ENCODE measurements at regions not wholly inside any gene's neighbourhood (a gene's known extent, or its start where the extent isn't known, plus 50 kb on each side); places are given as distances from the start of the nearest gene placed in this dataset.
"Not testable (repeated sequence)": the region's sequence is repeated elsewhere in the genome, so short reads cannot be mapped to it uniquely, and the experiment has no call there.

GRCh38 chr6:3919849-3920248 is 70.7 kb downstream of the FAM50B start:
- DNase-seq (ENCODE audit: low read depth, low spot score) = no peak

GRCh38 chr6:3920321-3920720 is 71.1 kb downstream of the FAM50B start:
- no peak for DNase-seq (ENCODE audit: low read depth, low spot score)
- H3K27ac ChIP-seq = no peak overlapping the region

More at GRCh38 chr6:3919849-3920248, 70.7 kb downstream of the FAM50B start:
- H3K27ac ChIP-seq = no peak overlapping the region

GRCh38 chr6:3921663-3922062 is 72.5 kb downstream of the FAM50B start:
- no peak for DNase-seq (ENCODE audit: low read depth, low spot score)
- H3K27ac ChIP-seq = no peak overlapping the region

- not testable (repeated sequence) for DNase-seq (ENCODE audit: low read depth, low spot score); H3K27ac ChIP-seq
Observed at GRCh38 chr6:3922619-3923018, 73.4 kb downstream of the FAM50B start.

GRCh38 chr6:3925223-3926149 is 76.3 kb downstream of the FAM50B start:
- not testable (repeated sequence) for DNase-seq (ENCODE audit: low read depth, low spot score); H3K27ac ChIP-seq

GRCh38 chr6:3926150-3926482 is 76.9 kb downstream of the FAM50B start:
- no peak for DNase-seq (ENCODE audit: low read depth, low spot score)
- H3K27ac ChIP-seq = no peak overlapping the region

- no peak for DNase-seq (ENCODE audit: low read depth, low spot score)
- no peak overlapping the region for H3K27ac ChIP-seq
Observed at GRCh38 chr6:3928111-3928510, 78.9 kb downstream of the FAM50B start.

GRCh38 chr6:3929281-3929798 is 80.2 kb downstream of the FAM50B start:
- H3K27ac ChIP-seq = no peak overlapping the region
- no peak for DNase-seq (ENCODE audit: low read depth, low spot score)

GRCh38 chr6:3937438-3937837 is 88.3 kb downstream of the FAM50B start:
- no peak for DNase-seq (ENCODE audit: low read depth, low spot score)
- no peak overlapping the region for H3K27ac ChIP-seq

- no peak for DNase-seq (ENCODE audit: low read depth, low spot score)
- H3K27ac ChIP-seq = no peak overlapping the region
Observed at GRCh38 chr6:3938715-3939367, 89.7 kb downstream of the FAM50B start.

GRCh38 chr6:3939368-3939958 is 90.3 kb downstream of the FAM50B start:
- no peak overlapping the region for H3K27ac ChIP-seq
- no peak for DNase-seq (ENCODE audit: low read depth, low spot score)

- no peak for DNase-seq (ENCODE audit: low read depth, low spot score)
- no peak overlapping the region for H3K27ac ChIP-seq
Observed at GRCh38 chr6:3939964-3940363, 90.8 kb downstream of the FAM50B start.

GRCh38 chr6:3940703-3941102 is 91.5 kb downstream of the FAM50B start:
- no peak overlapping the region for H3K27ac ChIP-seq
- DNase-seq (ENCODE audit: low read depth, low spot score) = no peak

GRCh38 chr6:3943331-3943765 is 94.2 kb downstream of the FAM50B start:
- no peak for DNase-seq (ENCODE audit: low read depth, low spot score)
- H3K27ac ChIP-seq = no peak overlapping the region

GRCh38 chr6:3944246-3944645 is 95.1 kb downstream of the FAM50B start:
- H3K27ac ChIP-seq = no peak overlapping the region
- no peak for DNase-seq (ENCODE audit: low read depth, low spot score)

GRCh38 chr6:3946778-3947177 is 97.6 kb downstream of the FAM50B start:
- no peak overlapping the region for H3K27ac ChIP-seq

GRCh38 chr6:3948866-3949265 is 99.7 kb downstream of the FAM50B start:
- H3K27ac ChIP-seq = no peak overlapping the region
- no peak for DNase-seq (ENCODE audit: low read depth, low spot score)

More at GRCh38 chr6:3946778-3947177, 97.6 kb downstream of the FAM50B start:
- DNase-seq (ENCODE audit: low read depth, low spot score) = no peak

GRCh38 chr6:3949521-3949920 is 100.3 kb downstream of the FAM50B start:
- no peak for DNase-seq (ENCODE audit: low read depth, low spot score)
- no peak overlapping the region for H3K27ac ChIP-seq

- peak; percentile 71 for DNase-seq (ENCODE audit: low read depth, low spot score)
Observed at GRCh38 chr6:3956054-3956453, 106.9 kb downstream of the FAM50B start.

GRCh38 chr6:3957321-3957720 is 108.1 kb downstream of the FAM50B start:
- no peak for DNase-seq (ENCODE audit: low read depth, low spot score)

More at GRCh38 chr6:3956054-3956453, 106.9 kb downstream of the FAM50B start:
- peak overlapping the region; percentile 42 for H3K27ac ChIP-seq

GRCh38 chr6:3958255-3958654 is 109.1 kb downstream of the FAM50B start:
- DNase-seq (ENCODE audit: low read depth, low spot score) = no peak
- no peak overlapping the region for H3K27ac ChIP-seq

More at GRCh38 chr6:3957321-3957720, 108.1 kb downstream of the FAM50B start:
- no peak overlapping the region for H3K27ac ChIP-seq
